AG04450 (cell line): ENCODE measurements at regions not wholly inside any gene's neighbourhood (a gene's known extent, or its start where the extent isn't known, plus 50 kb on each side); places are given as distances from the start of the nearest gene placed in this dataset.

Experiments used
- CTCF ChIA-PET: fragments of 300-600, 350-600 bp; formaldehyde crosslinking; extraction: SDS; loops from one replicate; lab custom pipeline; 2022; ENCODE audit warnings: antibody characterized with exemption, inconsistent platforms; lab: Charles Lee
- POLR2A ChIA-PET: fragments of 350-600 bp; formaldehyde crosslinking; extraction: SDS; loops from one replicate; lab custom pipeline; 2021; ENCODE audit warnings: antibody characterized with exemption, inconsistent platforms; lab: Yijun Ruan, JAX
- DNase-seq: peaks from one replicate; pipeline ENCODE4 v3.0.0-alpha.2; 2011; ENCODE audit warnings: low read depth, low spot score
- H3K27ac ChIP-seq: one replicate; pipeline ENCODE4 v1.5.1; 2012; ENCODE audit warnings: low read depth, low read length, control low read depth
- H3K27me3 ChIP-seq: one replicate; pipeline ENCODE4 v1.6.0; 2012; ENCODE audit warnings: low read length; ENCODE audit not compliant: control insufficient read depth, insufficient read depth
- H3K4me3 ChIP-seq: 2 replicates; pipeline ENCODE4 v1.5.1; 2011; ENCODE audit warnings: mild to moderate bottlenecking, low read depth, low read length, control low read depth
- H3K9me3 ChIP-seq: 2 replicates; pipeline ENCODE4 v1.5.1; 2012; ENCODE audit warnings: low read length; ENCODE audit not compliant: control insufficient read depth, insufficient read depth
- TF ChIP-seq, protein P1 (sequence below): IDR thresholded peaks from 2 replicates; pipeline ENCODE4 v1.5.1; 2011; ENCODE audit warnings: low read depth, low read length, control low read depth, inconsistent platforms

DNA sequence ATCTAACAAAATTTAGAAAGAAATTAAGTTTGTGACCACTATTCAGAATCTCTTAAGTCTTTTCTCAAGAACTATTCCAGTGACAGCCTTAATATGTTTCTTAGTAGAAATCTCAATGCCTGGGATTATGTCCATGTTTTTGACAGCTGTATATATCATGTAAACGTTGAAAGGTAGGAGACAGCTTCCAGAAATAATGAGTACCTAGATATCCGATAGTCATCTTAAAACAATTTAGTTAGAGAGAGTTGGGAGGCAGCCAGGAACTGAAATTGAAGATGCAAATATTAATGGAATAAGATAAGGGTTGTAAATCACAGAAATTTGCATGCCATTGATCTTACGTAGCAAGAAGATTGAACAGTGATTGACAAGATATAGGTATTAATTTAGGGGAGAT lies 955.2 kb downstream of the JRKL start:
- DNase-seq = no peak
- POLR2A ChIA-PET = no interaction called here
- Histone ChIP-seq H3K27me3 (no peaks in the 10 kb centered on the region), H3K27ac (no peak overlapping the region), H3K4me3 (no peak overlapping the region), H3K9me3 (no peaks in the 10 kb centered on the region; the same call in 1 of the 2 replicates)
- TF ChIP-seq, protein P1, sequence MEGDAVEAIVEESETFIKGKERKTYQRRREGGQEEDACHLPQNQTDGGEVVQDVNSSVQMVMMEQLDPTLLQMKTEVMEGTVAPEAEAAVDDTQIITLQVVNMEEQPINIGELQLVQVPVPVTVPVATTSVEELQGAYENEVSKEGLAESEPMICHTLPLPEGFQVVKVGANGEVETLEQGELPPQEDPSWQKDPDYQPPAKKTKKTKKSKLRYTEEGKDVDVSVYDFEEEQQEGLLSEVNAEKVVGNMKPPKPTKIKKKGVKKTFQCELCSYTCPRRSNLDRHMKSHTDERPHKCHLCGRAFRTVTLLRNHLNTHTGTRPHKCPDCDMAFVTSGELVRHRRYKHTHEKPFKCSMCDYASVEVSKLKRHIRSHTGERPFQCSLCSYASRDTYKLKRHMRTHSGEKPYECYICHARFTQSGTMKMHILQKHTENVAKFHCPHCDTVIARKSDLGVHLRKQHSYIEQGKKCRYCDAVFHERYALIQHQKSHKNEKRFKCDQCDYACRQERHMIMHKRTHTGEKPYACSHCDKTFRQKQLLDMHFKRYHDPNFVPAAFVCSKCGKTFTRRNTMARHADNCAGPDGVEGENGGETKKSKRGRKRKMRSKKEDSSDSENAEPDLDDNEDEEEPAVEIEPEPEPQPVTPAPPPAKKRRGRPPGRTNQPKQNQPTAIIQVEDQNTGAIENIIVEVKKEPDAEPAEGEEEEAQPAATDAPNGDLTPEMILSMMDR = no peak
- CTCF ChIA-PET = no interaction called here

DNA sequence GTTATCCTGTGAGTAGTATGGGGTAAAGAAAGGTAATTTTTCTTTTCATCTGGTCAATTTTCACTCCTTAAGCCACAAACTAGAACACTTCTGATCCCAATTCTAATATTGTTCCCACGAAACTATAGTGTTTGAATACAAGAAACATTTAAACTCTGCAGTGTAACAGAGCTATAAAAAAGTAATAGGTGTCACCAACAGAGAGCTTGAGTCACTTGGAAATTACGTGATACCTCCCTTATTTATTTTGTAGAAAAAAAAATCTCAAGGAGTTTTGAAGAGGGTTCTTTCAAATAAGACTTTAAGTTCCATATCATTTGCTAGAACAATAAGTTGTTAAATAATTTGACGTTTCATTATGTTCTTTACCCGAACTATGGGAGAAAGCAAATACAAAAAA lies 959.4 kb downstream of the JRKL start:
- Histone ChIP-seq H3K27me3 (no peaks in the 10 kb centered on the region), H3K27ac (no peak overlapping the region), H3K9me3 (no peaks in the 10 kb centered on the region), H3K4me3 (no peak overlapping the region)
- ChIA-PET POLR2A (no interaction called here), CTCF (no interaction called here)
- DNase-seq = no peak
- TF ChIP-seq, protein P1 = no peak

DNA sequence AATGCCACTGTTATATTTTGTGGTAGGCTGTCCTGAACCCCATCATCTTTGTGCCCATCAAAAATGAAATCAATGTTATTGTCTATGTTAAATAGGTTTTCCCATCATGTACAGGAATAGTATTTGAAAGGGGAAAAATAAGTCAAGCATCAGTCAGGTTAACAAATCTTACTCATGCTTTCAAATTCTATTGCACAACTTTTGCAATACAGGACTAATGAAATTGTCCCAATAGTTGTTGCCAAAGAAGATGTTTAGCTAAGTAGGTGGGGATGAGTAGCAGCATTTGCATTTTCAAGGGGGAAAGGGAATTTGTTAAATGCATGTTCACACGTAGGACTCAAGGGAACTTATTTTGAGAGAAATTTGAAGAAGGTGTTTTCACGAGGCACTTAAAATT lies 962.1 kb downstream of the JRKL start:
- no peak for DNase-seq
- CTCF ChIA-PET = no interaction called here
- H3K27me3 ChIP-seq = no peaks in the 10 kb centered on the region
- no peaks in the 10 kb centered on the region for H3K9me3 ChIP-seq
- POLR2A ChIA-PET = no interaction called here
- no peak overlapping the region for H3K4me3 ChIP-seq
- no peak overlapping the region for H3K27ac ChIP-seq
- TF ChIP-seq, protein P1 = no peak

DNA sequence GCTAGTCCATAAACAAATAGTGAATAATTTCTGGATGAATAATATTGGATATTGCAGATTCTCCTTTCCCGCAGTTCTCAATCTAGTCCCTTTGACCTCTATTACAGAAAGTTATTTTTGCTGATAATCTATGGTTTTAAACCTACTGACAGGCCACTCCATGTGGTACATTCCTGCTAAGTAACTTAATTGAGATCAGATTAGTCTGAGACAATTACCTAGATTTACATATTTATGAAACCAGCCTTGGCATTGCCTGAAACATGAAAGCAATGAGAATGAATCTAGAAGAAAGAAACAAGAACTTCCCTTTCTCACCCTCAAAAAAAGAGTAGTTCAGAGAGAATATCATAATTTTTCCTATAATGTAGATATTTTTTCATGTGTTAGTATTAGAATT lies 964.2 kb downstream of the JRKL start:
- TF ChIP-seq, protein P1 = no peak
- no peak for DNase-seq
- Histone ChIP-seq H3K4me3 (no peak overlapping the region), H3K27me3 (no peaks in the 10 kb centered on the region), H3K27ac (no peak overlapping the region), H3K9me3 (no peaks in the 10 kb centered on the region; the same call in 1 of the 2 replicates)
- ChIA-PET POLR2A (no interaction called here), CTCF (no interaction called here)

DNA sequence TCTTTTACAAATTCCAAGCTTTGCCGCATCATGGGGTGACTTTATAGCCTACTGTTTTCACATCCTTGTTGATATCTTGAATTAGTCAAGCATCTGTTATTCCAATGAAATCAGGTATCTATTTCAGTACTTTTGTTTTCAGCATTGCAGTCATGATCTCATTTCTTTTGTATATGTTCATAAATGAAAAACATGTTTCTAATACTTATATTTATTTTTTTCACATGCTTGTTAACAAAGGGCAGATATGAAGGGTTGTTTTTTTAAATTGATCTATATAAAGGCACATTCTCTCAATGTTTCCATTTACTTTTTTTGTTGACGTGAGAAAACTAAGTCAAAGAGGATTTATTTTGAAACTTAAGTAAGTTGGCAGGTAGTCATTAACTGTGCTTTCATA lies 964.8 kb downstream of the JRKL start:
- H3K4me3 ChIP-seq = no peak overlapping the region
- ChIA-PET POLR2A (no interaction called here), CTCF (no interaction called here)
- H3K27me3 ChIP-seq = no peaks in the 10 kb centered on the region
- TF ChIP-seq, protein P1 = no peak
- DNase-seq = no peak
- no peak overlapping the region for H3K27ac ChIP-seq
- no peaks in the 10 kb centered on the region; the same call in 1 of the 2 replicates for H3K9me3 ChIP-seq
